Ishikawa (cell line): ENCODE measurements at regions not wholly inside any gene's neighbourhood (a gene's known extent, or its start where the extent isn't known, plus 50 kb on each side); places are given as distances from the start of the nearest gene placed in this dataset.

ENCODE experiments used
- CEBPB ChIP-seq: IDR thresholded peaks from 2 replicates; pipeline ENCODE4 v1.6.1; 2012
- RAD21 ChIP-seq: IDR thresholded peaks from 2 replicates; pipeline ENCODE4 v1.6.1; 2012; ENCODE audit warnings: low read depth
- ZBTB7A ChIP-seq: IDR thresholded peaks from 2 replicates; pipeline ENCODE4 v1.6.1; 2012; ENCODE audit warnings: low read depth

GRCh38 chr2:239727776-239728600 lies 297.2 kb downstream of the NDUFA10 start:
- TF ChIP-seq ZBTB7A (no peak), CEBPB (no peak), RAD21 (no peak)
